ENCODE measurements at regions not wholly inside any gene's neighbourhood (a gene's known extent, or its start where the extent isn't known, plus 50 kb on each side); places are given as distances from the start of the nearest gene placed in this dataset.

- no peak for DNase-seq
Measured at GRCh38 chr1:82606546-82606945, 805.8 kb downstream of the ADGRL2 start.

- DNase-seq, result no peak
Measured at GRCh38 chr1:82604524-82604923, 803.8 kb downstream of the ADGRL2 start.

DNA sequence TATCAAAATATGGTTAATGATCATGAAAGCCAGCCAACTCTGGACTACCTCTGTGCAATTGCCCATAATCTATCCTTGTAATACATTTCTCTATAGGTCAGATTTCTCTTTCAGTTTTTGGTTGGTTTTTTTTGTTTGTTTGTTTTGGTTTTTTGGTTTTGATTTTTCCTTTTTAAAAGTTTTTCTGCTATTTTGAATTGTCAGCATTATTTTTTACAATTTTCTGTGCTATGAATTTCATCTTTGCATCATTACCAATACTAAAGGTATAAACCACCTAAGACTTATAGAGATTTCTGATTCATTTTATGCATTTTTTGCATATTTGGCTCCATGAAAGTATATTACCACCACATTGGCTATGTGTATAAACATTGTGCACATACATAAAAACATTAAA is 799.6 kb downstream of the ADGRL2 start:
- no peak for DNase-seq

DNA sequence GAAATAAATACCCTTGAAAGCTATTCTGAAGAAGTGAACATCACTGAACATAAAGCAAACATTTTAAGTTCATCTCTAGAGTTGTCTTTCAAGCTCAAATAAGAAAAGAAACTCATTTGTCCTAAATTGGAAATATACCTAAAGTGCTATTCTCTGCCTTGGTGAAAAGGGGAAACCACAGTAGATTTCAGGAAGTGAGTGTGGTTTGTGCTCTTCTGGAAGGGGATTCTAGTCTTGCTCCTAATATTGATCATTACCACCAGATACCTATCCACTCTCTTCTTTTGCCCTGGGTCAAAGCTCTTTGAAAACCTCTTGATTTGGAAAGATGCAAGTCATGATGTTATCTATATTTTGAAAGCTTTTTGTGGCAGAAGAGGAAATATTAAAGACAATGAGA is 798.1 kb downstream of the ADGRL2 start:
- DNase-seq, result no peak

DNA sequence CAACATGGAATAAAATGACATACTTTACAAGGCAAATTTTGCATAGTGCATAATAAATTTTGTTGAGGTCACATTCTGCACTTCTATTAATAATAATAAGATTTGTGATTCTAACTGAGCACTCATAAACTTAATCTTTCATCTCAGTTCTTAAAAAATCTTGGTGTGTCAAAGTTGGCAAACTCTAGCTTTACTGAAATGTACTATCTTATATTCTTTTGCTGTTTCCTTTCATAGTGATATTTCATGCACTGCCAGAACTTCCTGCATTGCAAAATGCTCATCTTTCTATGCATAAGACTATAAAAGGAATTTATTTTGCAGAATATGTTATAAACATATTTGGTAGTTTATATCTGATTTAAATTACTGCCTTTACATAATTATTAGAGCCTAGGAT is 797.6 kb downstream of the ADGRL2 start:
- no peak for DNase-seq

DNA sequence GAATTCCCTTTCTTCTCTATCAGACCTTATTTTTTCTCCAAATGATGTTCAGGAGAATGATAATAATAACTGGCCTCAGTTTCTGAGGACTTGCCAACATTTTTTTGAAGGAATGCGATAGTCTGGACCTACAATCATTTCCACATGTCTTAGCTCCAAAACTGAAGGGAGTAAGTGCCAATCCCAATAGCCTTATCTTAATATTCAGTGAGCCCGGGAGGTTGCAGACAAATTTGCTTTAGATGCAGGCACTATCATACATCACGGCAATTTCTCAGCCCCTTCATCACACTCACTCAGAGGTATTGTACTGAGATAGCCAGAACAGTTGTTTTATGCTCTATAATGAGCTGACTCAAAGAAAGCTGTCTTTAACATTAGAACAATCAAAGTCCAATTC is 796.9 kb downstream of the ADGRL2 start:
- DNase-seq, result no peak

DNA sequence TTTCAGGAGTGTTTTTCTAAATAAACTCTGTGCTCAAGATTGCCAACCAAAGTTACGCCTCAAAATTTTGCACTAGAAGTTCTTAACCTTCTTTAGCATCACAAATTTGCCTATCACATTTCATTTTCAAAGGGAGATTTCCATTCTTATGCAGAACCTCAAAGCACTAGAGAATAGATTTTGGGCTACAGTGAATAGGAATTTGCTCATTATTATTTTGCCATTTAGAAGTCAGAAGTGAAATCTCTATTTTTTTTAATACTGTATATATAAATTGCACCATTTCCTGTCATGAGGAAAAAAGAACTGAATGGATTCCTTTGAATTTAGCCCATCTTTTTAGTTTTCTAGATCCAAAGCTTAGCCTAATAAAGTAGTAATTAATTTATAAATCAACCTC is 796.4 kb downstream of the ADGRL2 start:
- DNase-seq, result no peak

GRCh38 chr1:82593561-82593960 is 792.8 kb downstream of the ADGRL2 start:
- DNase-seq, result no peak

GRCh38 chr1:82589588-82589987 is 788.9 kb downstream of the ADGRL2 start:
- DNase-seq, result no peak

- no peak for DNase-seq
Measured at GRCh38 chr1:82587371-82587770, 786.6 kb downstream of the ADGRL2 start.

GRCh38 chr1:82586473-82586872 is 785.7 kb downstream of the ADGRL2 start:
- DNase-seq, result no peak

GRCh38 chr1:82582347-82582746 is 781.6 kb downstream of the ADGRL2 start:
- no peak for DNase-seq

- no peak for DNase-seq
Measured at GRCh38 chr1:82578086-82578726, 777.5 kb downstream of the ADGRL2 start.

DNA sequence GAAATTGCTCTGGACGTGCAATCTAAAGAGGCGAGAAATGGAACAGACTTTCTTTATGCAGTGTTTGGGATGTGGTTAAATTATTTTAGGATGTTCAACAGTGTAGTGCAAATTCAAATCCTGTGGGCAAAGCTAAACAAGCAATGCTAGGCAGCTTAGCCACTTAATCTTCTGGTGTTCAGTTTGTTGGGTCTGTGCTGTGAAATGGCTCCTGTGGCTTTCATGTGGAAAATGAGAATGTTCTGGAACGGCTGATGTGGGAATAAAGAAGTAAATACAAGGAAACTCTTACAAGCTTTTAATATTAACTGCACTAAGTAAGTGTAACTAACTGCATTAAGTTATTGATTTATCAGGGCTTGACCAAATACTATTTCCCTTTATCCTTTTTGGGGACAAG is 766.6 kb downstream of the ADGRL2 start:
- DNase-seq, result no peak

- no peak for DNase-seq
Measured at GRCh38 chr1:82565546-82565945, 764.8 kb downstream of the ADGRL2 start.

GRCh38 chr1:82565146-82565545 is 764.4 kb downstream of the ADGRL2 start:
- DNase-seq, result no peak

- DNase-seq, result no peak
Measured at GRCh38 chr1:82564333-82564732, 763.6 kb downstream of the ADGRL2 start.

DNA sequence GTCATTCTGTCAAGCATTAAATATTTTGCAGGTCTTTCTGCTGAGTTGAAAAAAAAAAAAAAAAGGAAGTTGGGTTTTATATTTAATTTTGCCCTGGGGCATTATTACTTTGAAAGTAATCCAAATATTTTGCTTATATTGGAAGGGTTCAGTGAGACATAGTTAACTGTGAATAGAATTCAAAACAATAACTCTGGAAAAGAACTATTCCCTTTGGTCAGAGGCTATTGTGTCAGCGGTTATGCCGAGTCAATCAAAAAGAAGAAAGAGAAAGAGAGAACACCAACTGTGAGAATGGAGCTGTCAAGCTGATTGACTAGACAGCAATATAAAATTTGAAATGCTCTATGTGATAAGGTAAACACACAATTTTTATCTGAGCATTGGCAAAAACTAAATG is 761.7 kb downstream of the ADGRL2 start:
- no peak for DNase-seq

DNA sequence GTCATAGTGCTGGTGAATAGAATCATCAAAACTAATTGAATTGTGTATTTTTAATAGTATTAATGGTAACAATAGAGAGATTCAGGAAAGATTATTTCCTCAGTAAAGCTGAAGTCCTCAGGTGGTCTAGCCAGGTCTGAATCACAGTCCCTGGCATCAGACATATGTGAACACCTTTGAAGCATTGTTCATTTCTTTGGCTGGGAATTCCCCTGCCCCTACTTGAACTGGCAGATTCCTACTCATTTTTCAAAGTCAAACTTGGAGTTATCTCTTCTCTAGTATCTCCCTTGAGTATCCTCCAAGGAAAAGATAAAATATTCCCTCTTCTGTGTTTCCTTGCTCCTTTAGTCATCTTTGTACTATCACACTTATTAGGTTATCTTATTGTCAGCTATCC is 759.8 kb downstream of the ADGRL2 start:
- no peak for DNase-seq

- DNase-seq, result no peak
Measured at GRCh38 chr1:82555501-82555900, 754.8 kb downstream of the ADGRL2 start.

DNA sequence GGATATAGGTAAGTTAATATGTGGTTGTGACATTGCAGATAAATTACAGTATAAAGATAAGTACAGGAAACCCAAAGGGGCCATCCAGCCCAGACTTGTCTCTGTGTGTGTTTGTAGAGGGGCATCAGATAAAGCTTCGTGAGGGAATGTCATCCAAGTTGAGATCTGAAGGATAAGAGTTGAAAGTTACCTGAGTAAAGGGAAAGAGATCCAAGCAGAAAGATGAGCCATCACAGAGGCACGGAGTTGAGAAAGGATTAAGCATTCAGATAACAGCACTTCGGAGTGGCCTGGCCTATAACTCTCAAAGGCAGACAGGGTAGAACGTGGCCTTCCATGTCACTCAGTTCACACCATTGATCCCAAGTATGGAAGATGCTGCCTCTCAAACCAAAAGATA is 749.1 kb downstream of the ADGRL2 start:
- DNase-seq, result no peak

GRCh38 chr1:82542766-82543165 is 742.0 kb downstream of the ADGRL2 start:
- DNase-seq, result no peak

DNA sequence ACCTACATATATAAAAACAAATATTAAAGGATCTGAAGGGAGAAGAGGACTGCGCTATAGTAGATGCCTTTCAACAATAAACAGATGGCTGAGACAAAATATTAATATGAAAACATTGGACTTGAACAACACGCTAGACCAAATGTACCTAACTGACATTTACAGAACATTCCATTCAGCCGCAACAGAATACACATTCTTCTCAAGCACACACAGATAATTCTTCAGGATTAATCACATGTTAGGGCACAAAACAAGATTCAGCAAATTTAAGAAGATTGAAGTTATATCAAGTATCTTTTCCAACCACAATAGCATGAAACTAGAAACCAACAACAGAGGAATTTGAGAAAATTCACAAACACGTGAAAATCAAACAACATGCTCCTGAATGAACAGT is 741.4 kb downstream of the ADGRL2 start:
- DNase-seq, result no peak

- no peak for DNase-seq
Measured at GRCh38 chr1:82540006-82540405, 739.3 kb downstream of the ADGRL2 start.

DNA sequence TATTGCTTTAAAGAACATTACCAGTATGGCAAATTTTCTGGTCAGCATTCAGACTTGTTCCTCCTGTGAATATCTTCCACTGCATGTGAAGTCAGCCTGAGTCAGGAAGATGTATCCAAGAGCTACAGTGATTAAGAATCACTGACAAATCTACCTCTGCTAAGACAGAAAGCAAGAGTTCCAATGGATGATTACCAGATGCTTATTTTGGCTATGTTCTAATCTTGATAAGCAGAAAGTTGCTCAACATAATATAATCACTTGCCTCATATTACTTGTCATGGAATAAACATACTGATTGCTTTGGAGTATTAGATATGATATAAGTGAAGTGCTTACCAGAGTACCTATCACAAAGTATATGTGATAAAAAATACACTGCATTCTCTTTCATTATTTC is 738.1 kb downstream of the ADGRL2 start:
- DNase-seq, result no peak

GRCh38 chr1:82534996-82535395 is 734.3 kb downstream of the ADGRL2 start:
- DNase-seq, result no peak
